ENCODE measurements at regions not wholly inside any gene's neighbourhood (a gene's known extent, or its start where the extent isn't known, plus 50 kb on each side); places are given as distances from the start of the nearest gene placed in this dataset.

GRCh38 chr12:118575730-118576129, 199.4 kb downstream of the SUDS3 start:
- peaks cover 0 to 16% (median 14%) of the 10 kb centered on the region in 4 donors for H3K4me1 ChIP-seq
- 80 to 81% methylated on average over 2 of the region's 2 CpGs for WGBS, 2 donors
- no peaks in the 10 kb centered on the region for H3K27me3 ChIP-seq
- H3K4me3 ChIP-seq, result no peak overlapping the region
- H3K36me3 ChIP-seq, result no peaks in the 10 kb centered on the region
- DNase-seq, result no peak
- intact Hi-C loops (cut with DNase I), result no loop called here
- TF ChIP-seq EP300 (IDR thresholded peaks at IDR 0.05) (no peak), POLR2AphosphoS5 (IDR thresholded peaks at IDR 0.05) (no peak), POLR2A (IDR thresholded peaks at IDR 0.05) (no peak)
- no peak overlapping the region for H3K27ac ChIP-seq
- no peaks in the 10 kb centered on the region for H3K9me3 ChIP-seq

- no peak for TF ChIP-seq POLR2AphosphoS5 (IDR thresholded peaks at IDR 0.05)
- no peak for TF ChIP-seq EP300 (IDR thresholded peaks at IDR 0.05)
- TF ChIP-seq POLR2A (IDR thresholded peaks at IDR 0.05), result no peak
- no peak for TF ChIP-seq CTCF (IDR thresholded peaks at IDR 0.05)
- peaks cover 0 to under 1% (median 0%) of the 10 kb centered on the region in 4 donors for H3K9me3 ChIP-seq
- no peaks in the 10 kb centered on the region for H3K36me3 ChIP-seq
- no peak for DNase-seq
- no peaks in the 10 kb centered on the region for H3K27me3 ChIP-seq
- no peak overlapping the region for H3K4me3 ChIP-seq
- H3K27ac ChIP-seq, result no peak overlapping the region
- intact Hi-C loops (cut with DNase I), result no loop called here
- 23 to 46% methylated on average over 1 of the region's 1 CpG for WGBS, 2 donors
- H3K4me1 ChIP-seq, result no peaks in the 10 kb centered on the region
These were observed 205.0 kb downstream of the SUDS3 start for GRCh38 chr12:118581371-118581770.

GRCh38 chr12:118582863-118583262, 206.5 kb downstream of the SUDS3 start:
- TF ChIP-seq CTCF (IDR thresholded peaks at IDR 0.05) (no peak), EP300 (IDR thresholded peaks at IDR 0.05) (no peak), POLR2AphosphoS5 (IDR thresholded peaks at IDR 0.05) (no peak), POLR2A (IDR thresholded peaks at IDR 0.05) (no peak)
- Histone ChIP-seq H3K27me3 (no peaks in the 10 kb centered on the region), H3K4me1 (no peaks in the 10 kb centered on the region), H3K9me3 (peaks cover 0 to 2% (median 0%) of the 10 kb centered on the region in 4 donors), H3K36me3 (no peaks in the 10 kb centered on the region), H3K4me3 (no peak overlapping the region), H3K27ac (no peak overlapping the region)
- 67 to 76% methylated on average over 4 of the region's 4 CpGs for WGBS, 2 donors
- intact Hi-C loops (cut with DNase I), result no loop called here
- no peak for DNase-seq

- peaks cover 0 to 2% (median 0%) of the 10 kb centered on the region in 4 donors for H3K9me3 ChIP-seq
- no peak for DNase-seq
- intact Hi-C loops (cut with DNase I), result no loop called here
- 92 to 93% methylated on average over 1 of the region's 1 CpG for WGBS, 2 donors
- TF ChIP-seq EP300 (IDR thresholded peaks at IDR 0.05) (no peak), POLR2A (IDR thresholded peaks at IDR 0.05) (no peak), POLR2AphosphoS5 (IDR thresholded peaks at IDR 0.05) (no peak), CTCF (IDR thresholded peaks at IDR 0.05) (no peak)
- no peaks in the 10 kb centered on the region for H3K36me3 ChIP-seq
- H3K4me1 ChIP-seq, result no peaks in the 10 kb centered on the region
- no peak overlapping the region for H3K4me3 ChIP-seq
- no peak overlapping the region for H3K27ac ChIP-seq
- H3K27me3 ChIP-seq, result no peaks in the 10 kb centered on the region
These were observed 210.1 kb downstream of the SUDS3 start for GRCh38 chr12:118586433-118586832.

- Histone ChIP-seq H3K4me1 (no peaks in the 10 kb centered on the region), H3K36me3 (no peaks in the 10 kb centered on the region), H3K4me3 (no peak overlapping the region), H3K27ac (no peak overlapping the region), H3K9me3 (peaks cover 0 to 2% (median 0%) of the 10 kb centered on the region in 4 donors), H3K27me3 (no peaks in the 10 kb centered on the region)
- intact Hi-C loops (cut with DNase I), result no loop called here
- TF ChIP-seq EP300 (IDR thresholded peaks at IDR 0.05) (no peak), POLR2AphosphoS5 (IDR thresholded peaks at IDR 0.05) (no peak), POLR2A (IDR thresholded peaks at IDR 0.05) (no peak)
- DNase-seq, result no peak
- 78 to 79% methylated on average over 1 of the region's 1 CpG for WGBS, 2 donors
These were observed 212.8 kb downstream of the SUDS3 start for GRCh38 chr12:118589162-118589561.

Data from sigmoid colon (tissue), 6 donors.